H1 (cell line): ENCODE measurements at regions not wholly inside any gene's neighbourhood (a gene's known extent, or its start where the extent isn't known, plus 50 kb on each side); places are given as distances from the start of the nearest gene placed in this dataset.

Experiments used
- ATF2 ChIP-seq: IDR thresholded peaks from 2 replicates; pipeline ENCODE4 v1.6.1; 2012; ENCODE audit warnings: low read length, inconsistent platforms
- ATF3 ChIP-seq: IDR thresholded peaks from 2 replicates; pipeline ENCODE4 v1.6.1; 2011; ENCODE audit warnings: low read depth, mild to moderate bottlenecking, low read length; ENCODE audit not compliant: insufficient read depth
- SAP30 ChIP-seq: fragments of 300-600 bp; sonication (generic); IDR thresholded peaks from 2 replicates; pipeline ENCODE4 v1.7.1; 2012; ENCODE audit warnings: low read length, moderate library complexity, mild to moderate bottlenecking, inconsistent platforms; ENCODE audit not compliant: insufficient read depth, insufficient replicate concordance
- SUZ12 ChIP-seq: fragments of 200-600 bp; sonication (generic); IDR thresholded peaks from 2 replicates; pipeline ENCODE4 v1.6.1; 2012; ENCODE audit warnings: mild to moderate bottlenecking, inconsistent platforms, low read length, moderate library complexity, mixed read lengths
- TCF12 ChIP-seq: IDR thresholded peaks from 2 replicates; pipeline ENCODE4 v1.6.1; 2011; ENCODE audit warnings: low read depth, mild to moderate bottlenecking, low read length
- TF ChIP-seq, protein P1 (sequence below): fragments of 300-600 bp; sonication (generic); IDR thresholded peaks from 2 replicates; pipeline ENCODE4 v1.7.1; 2012; ENCODE audit warnings: low read length, moderate library complexity, mild to moderate bottlenecking, inconsistent platforms; ENCODE audit not compliant: insufficient replicate concordance

DNA sequence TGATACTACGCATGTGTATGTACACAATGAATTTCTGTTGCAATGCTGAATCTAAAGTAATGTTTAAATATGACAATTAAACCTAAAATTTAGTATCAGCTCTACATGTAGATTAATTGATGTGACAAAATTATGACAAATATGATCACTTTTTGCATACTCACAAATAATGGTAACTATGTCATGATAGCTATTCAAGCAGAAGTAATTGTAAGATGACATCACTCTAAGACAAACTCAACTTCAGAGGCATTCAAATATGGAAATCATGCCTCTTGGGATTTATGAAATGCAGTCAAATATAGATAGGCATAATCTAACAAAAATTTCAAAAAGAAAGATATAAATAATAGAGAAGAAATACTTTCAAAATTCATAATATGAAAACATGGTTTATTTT is 571.7 kb upstream of the LRFN5 start (continued):
- TF ChIP-seq ATF2 (no peak), SAP30 (no peak), ATF3 (no peak), SUZ12 (no peak), TCF12 (no peak)
- TF ChIP-seq, protein P1, sequence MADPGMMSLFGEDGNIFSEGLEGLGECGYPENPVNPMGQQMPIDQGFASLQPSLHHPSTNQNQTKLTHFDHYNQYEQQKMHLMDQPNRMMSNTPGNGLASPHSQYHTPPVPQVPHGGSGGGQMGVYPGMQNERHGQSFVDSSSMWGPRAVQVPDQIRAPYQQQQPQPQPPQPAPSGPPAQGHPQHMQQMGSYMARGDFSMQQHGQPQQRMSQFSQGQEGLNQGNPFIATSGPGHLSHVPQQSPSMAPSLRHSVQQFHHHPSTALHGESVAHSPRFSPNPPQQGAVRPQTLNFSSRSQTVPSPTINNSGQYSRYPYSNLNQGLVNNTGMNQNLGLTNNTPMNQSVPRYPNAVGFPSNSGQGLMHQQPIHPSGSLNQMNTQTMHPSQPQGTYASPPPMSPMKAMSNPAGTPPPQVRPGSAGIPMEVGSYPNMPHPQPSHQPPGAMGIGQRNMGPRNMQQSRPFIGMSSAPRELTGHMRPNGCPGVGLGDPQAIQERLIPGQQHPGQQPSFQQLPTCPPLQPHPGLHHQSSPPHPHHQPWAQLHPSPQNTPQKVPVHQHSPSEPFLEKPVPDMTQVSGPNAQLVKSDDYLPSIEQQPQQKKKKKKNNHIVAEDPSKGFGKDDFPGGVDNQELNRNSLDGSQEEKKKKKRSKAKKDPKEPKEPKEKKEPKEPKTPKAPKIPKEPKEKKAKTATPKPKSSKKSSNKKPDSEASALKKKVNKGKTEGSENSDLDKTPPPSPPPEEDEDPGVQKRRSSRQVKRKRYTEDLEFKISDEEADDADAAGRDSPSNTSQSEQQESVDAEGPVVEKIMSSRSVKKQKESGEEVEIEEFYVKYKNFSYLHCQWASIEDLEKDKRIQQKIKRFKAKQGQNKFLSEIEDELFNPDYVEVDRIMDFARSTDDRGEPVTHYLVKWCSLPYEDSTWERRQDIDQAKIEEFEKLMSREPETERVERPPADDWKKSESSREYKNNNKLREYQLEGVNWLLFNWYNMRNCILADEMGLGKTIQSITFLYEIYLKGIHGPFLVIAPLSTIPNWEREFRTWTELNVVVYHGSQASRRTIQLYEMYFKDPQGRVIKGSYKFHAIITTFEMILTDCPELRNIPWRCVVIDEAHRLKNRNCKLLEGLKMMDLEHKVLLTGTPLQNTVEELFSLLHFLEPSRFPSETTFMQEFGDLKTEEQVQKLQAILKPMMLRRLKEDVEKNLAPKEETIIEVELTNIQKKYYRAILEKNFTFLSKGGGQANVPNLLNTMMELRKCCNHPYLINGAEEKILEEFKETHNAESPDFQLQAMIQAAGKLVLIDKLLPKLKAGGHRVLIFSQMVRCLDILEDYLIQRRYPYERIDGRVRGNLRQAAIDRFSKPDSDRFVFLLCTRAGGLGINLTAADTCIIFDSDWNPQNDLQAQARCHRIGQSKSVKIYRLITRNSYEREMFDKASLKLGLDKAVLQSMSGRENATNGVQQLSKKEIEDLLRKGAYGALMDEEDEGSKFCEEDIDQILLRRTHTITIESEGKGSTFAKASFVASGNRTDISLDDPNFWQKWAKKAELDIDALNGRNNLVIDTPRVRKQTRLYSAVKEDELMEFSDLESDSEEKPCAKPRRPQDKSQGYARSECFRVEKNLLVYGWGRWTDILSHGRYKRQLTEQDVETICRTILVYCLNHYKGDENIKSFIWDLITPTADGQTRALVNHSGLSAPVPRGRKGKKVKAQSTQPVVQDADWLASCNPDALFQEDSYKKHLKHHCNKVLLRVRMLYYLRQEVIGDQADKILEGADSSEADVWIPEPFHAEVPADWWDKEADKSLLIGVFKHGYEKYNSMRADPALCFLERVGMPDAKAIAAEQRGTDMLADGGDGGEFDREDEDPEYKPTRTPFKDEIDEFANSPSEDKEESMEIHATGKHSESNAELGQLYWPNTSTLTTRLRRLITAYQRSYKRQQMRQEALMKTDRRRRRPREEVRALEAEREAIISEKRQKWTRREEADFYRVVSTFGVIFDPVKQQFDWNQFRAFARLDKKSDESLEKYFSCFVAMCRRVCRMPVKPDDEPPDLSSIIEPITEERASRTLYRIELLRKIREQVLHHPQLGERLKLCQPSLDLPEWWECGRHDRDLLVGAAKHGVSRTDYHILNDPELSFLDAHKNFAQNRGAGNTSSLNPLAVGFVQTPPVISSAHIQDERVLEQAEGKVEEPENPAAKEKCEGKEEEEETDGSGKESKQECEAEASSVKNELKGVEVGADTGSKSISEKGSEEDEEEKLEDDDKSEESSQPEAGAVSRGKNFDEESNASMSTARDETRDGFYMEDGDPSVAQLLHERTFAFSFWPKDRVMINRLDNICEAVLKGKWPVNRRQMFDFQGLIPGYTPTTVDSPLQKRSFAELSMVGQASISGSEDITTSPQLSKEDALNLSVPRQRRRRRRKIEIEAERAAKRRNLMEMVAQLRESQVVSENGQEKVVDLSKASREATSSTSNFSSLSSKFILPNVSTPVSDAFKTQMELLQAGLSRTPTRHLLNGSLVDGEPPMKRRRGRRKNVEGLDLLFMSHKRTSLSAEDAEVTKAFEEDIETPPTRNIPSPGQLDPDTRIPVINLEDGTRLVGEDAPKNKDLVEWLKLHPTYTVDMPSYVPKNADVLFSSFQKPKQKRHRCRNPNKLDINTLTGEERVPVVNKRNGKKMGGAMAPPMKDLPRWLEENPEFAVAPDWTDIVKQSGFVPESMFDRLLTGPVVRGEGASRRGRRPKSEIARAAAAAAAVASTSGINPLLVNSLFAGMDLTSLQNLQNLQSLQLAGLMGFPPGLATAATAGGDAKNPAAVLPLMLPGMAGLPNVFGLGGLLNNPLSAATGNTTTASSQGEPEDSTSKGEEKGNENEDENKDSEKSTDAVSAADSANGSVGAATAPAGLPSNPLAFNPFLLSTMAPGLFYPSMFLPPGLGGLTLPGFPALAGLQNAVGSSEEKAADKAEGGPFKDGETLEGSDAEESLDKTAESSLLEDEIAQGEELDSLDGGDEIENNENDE = no peak
